ENCODE measurements at regions not wholly inside any gene's neighbourhood (a gene's known extent, or its start where the extent isn't known, plus 50 kb on each side); places are given as distances from the start of the nearest gene placed in this dataset.

- TF ChIP-seq CTCF (IDR thresholded peaks at IDR 0.05) (no peak), POLR2AphosphoS5 (IDR thresholded peaks at IDR 0.05) (no peak)
Measured at GRCh38 chr1:80645621-80646020, 1155.1 kb upstream of the ADGRL2 start.

Measured in prostate gland (tissue), 2 donors.